Vagina (tissue), 2 donors: ENCODE measurements at regions not wholly inside any gene's neighbourhood (a gene's known extent, or its start where the extent isn't known, plus 50 kb on each side); places are given as distances from the start of the nearest gene placed in this dataset.

Experiments used
- DNase-seq, 2 donors: peaks; one replicate each; pipeline ENCODE4 v3.0.0-alpha.2; 2017; ENCODE audit errors: extremely low spot score in 2 of 2
- H3K27ac ChIP-seq: fragments of 200-600 bp; sonication (generic); one replicate; pipeline ENCODE4 v1.5.1; 2019
- H3K27me3 ChIP-seq: fragments of 200-600 bp; sonication (generic); one replicate; pipeline ENCODE4 v1.5.1; 2019
- H3K36me3 ChIP-seq, 2 donors: fragments of 200-600 bp; sonication (generic); one replicate each; pipeline ENCODE4 v1.5.1; 2017 to 2019
- H3K4me1 ChIP-seq: fragments of 200-600 bp; sonication (generic); one replicate; pipeline ENCODE4 v1.5.1; 2019
- H3K4me3 ChIP-seq, 2 donors: fragments of 200-600 bp; sonication (generic); 1 replicate in 1 of 2; 2 replicates in 1 of 2; pipeline ENCODE4 v1.5.1; 2016 to 2019
- H3K9me3 ChIP-seq: fragments of 200-600 bp; sonication (generic); one replicate; pipeline ENCODE4 v1.5.1; 2019
- POLR2A ChIP-seq, 2 donors: fragments of 450-650 bp; IDR thresholded peaks; one replicate each; pipeline ENCODE4 v1.6.1; 2017; ENCODE audit warnings: antibody characterized with exemption in 2 of 2, mild to moderate bottlenecking in 2 of 2, moderate library complexity in 2 of 2
- POLR2AphosphoS5 ChIP-seq, 2 donors: sonication (generic); formaldehyde crosslinking; IDR thresholded peaks; one replicate each; pipeline ENCODE4 v1.9.0; 2017; ENCODE audit warnings: antibody characterized with exemption in 2 of 2, mild to moderate bottlenecking in 2 of 2, low read depth in 1 of 2; ENCODE audit not compliant: insufficient read depth in 1 of 2
- intact Hi-C: fragments of 100-400 bp; cut with DNase I; formaldehyde crosslinking; loops from one replicate; pipeline ENCODE4 v1.15.1; 2023
- TF ChIP-seq, protein P1 (sequence below), 3 experiments: fragments of 450-650 bp in 2 of 3; fragments of 200-600 bp in 1 of 3; sonication (generic) in 1 of 3; IDR thresholded peaks; one replicate each; pipeline ENCODE4 v1.5.1; 2017 to 2019; ENCODE audit warnings: antibody characterized with exemption in 3 of 3, mild to moderate bottlenecking in 2 of 3, moderate library complexity in 2 of 3

- Histone ChIP-seq H3K4me1 (no peaks in the 10 kb centered on the region), H3K36me3 (no peaks in the 10 kb centered on the region)
These were observed 86.8 kb downstream of the NPTX2 start for GRCh38 chr7:98703916-98704315.

DNA sequence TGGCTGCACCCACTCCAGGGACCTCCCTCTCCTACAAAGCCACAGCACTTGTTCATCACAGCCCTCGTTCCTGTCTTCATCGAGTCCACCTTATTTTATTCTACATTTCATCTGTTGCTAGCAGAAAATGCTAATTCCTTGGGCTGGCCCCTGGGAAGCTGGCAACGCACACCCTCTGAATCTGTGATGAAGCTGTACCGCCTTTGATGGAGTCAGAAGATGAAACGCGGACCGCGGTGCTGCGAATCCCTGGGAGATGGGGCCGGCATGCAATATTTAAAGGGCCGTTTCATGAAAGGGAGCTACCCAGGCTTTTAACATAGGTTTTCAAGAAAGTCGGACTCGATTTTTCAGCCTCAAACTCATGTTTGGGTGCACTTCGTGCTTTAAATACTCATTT, 88.5 kb downstream of the NPTX2 start:
- intact Hi-C loops, result no loop called here
- H3K27me3 ChIP-seq, result no peaks in the 10 kb centered on the region
- no peak overlapping the region for H3K4me3 ChIP-seq
- H3K27ac ChIP-seq, result no peak overlapping the region
- no peaks in the 10 kb centered on the region for H3K36me3 ChIP-seq
- DNase-seq, result no peak
- TF ChIP-seq, protein P1, sequence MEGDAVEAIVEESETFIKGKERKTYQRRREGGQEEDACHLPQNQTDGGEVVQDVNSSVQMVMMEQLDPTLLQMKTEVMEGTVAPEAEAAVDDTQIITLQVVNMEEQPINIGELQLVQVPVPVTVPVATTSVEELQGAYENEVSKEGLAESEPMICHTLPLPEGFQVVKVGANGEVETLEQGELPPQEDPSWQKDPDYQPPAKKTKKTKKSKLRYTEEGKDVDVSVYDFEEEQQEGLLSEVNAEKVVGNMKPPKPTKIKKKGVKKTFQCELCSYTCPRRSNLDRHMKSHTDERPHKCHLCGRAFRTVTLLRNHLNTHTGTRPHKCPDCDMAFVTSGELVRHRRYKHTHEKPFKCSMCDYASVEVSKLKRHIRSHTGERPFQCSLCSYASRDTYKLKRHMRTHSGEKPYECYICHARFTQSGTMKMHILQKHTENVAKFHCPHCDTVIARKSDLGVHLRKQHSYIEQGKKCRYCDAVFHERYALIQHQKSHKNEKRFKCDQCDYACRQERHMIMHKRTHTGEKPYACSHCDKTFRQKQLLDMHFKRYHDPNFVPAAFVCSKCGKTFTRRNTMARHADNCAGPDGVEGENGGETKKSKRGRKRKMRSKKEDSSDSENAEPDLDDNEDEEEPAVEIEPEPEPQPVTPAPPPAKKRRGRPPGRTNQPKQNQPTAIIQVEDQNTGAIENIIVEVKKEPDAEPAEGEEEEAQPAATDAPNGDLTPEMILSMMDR (IDR thresholded peaks at IDR 0.05), result no peak
- TF ChIP-seq POLR2A (IDR thresholded peaks at IDR 0.05), result no peak
- no peak for TF ChIP-seq POLR2AphosphoS5 (IDR thresholded peaks at IDR 0.05; ENCODE audit: insufficient read depth in 1 of 2, low read depth in 1 of 2)
- no peaks in the 10 kb centered on the region for H3K4me1 ChIP-seq
- no peaks in the 10 kb centered on the region for H3K9me3 ChIP-seq

More at GRCh38 chr7:98703916-98704315, 86.8 kb downstream of the NPTX2 start:
- intact Hi-C loops, result no loop called here
- no peak for DNase-seq
- no peak overlapping the region for H3K27ac ChIP-seq
- H3K27me3 ChIP-seq, result no peaks in the 10 kb centered on the region
- TF ChIP-seq POLR2AphosphoS5 (IDR thresholded peaks at IDR 0.05; ENCODE audit: insufficient read depth in 1 of 2, low read depth in 1 of 2) (no peak), POLR2A (IDR thresholded peaks at IDR 0.05) (no peak)
- TF ChIP-seq, protein P1 (IDR thresholded peaks at IDR 0.05), result no peak
- no peak overlapping the region for H3K4me3 ChIP-seq
- H3K9me3 ChIP-seq, result no peaks in the 10 kb centered on the region

- intact Hi-C loops, result no loop called here
- Histone ChIP-seq H3K4me1 (no peaks in the 10 kb centered on the region), H3K4me3 (no peak overlapping the region), H3K9me3 (no peaks in the 10 kb centered on the region), H3K27ac (no peak overlapping the region), H3K36me3 (no peaks in the 10 kb centered on the region), H3K27me3 (no peaks in the 10 kb centered on the region)
- TF ChIP-seq POLR2A (IDR thresholded peaks at IDR 0.05) (no peak), POLR2AphosphoS5 (IDR thresholded peaks at IDR 0.05; ENCODE audit: insufficient read depth in 1 of 2, low read depth in 1 of 2) (no peak)
- TF ChIP-seq, protein P1 (IDR thresholded peaks at IDR 0.05), result no peak
- DNase-seq, result no peak
These were observed 90.0 kb downstream of the NPTX2 start for GRCh38 chr7:98707076-98707475.

DNA sequence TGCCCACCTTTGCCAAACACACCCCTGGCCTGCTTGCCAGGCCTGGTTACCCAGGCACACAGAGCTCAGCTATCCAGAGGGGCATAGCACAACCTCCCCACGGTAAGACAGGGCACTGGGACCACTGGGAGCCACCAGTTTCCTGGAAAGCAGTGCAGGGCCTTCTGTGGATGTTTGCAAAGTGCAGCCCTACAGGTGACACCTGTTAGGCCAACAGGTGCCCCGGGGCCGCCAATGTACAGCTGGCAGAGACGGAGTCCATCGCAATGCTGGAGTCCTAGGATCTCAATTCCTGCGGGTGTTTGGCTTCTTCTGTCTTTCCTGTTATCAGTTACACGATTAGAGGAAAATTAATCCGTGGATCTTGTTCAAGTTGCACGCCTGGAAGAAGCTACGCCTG, 94.9 kb downstream of the NPTX2 start:
- H3K27me3 ChIP-seq, result no peaks in the 10 kb centered on the region
- TF ChIP-seq POLR2AphosphoS5 (IDR thresholded peaks at IDR 0.05; ENCODE audit: insufficient read depth in 1 of 2, low read depth in 1 of 2) (no peak), POLR2A (IDR thresholded peaks at IDR 0.05) (no peak)
- TF ChIP-seq, protein P1 (IDR thresholded peaks at IDR 0.05), result no peak
- no peak for DNase-seq
- H3K4me3 ChIP-seq, result no peak overlapping the region
- H3K4me1 ChIP-seq, result no peaks in the 10 kb centered on the region
- H3K9me3 ChIP-seq, result no peaks in the 10 kb centered on the region
- intact Hi-C loops, result no loop called here
- no peaks in the 10 kb centered on the region for H3K36me3 ChIP-seq
- H3K27ac ChIP-seq, result no peak overlapping the region

- no peaks in the 10 kb centered on the region for H3K9me3 ChIP-seq
- H3K27me3 ChIP-seq, result no peaks in the 10 kb centered on the region
- no peaks in the 10 kb centered on the region for H3K36me3 ChIP-seq
- H3K4me1 ChIP-seq, result no peaks in the 10 kb centered on the region
- no peak overlapping the region for H3K4me3 ChIP-seq
- TF ChIP-seq, protein P1 (IDR thresholded peaks at IDR 0.05), result no peak
- TF ChIP-seq POLR2AphosphoS5 (IDR thresholded peaks at IDR 0.05; ENCODE audit: insufficient read depth in 1 of 2, low read depth in 1 of 2) (no peak), POLR2A (IDR thresholded peaks at IDR 0.05) (no peak)
- intact Hi-C loops, result no loop called here
- H3K27ac ChIP-seq, result no peak overlapping the region
- DNase-seq, result no peak
These were observed 96.2 kb downstream of the NPTX2 start for GRCh38 chr7:98713165-98713810.
